WTC11 (cell line): ENCODE measurements at regions not wholly inside any gene's neighbourhood (a gene's known extent, or its start where the extent isn't known, plus 50 kb on each side); places are given as distances from the start of the nearest gene placed in this dataset.

ENCODE experiments used
- CBFB ChIP-seq: sonication (generic); formaldehyde crosslinking; IDR thresholded peaks from 2 replicates; pipeline ENCODE4 v1.8.1; 2022; ENCODE audit warnings: mild to moderate bottlenecking, low read depth, missing genetic modification reagents
- CREM ChIP-seq: sonication (generic); formaldehyde crosslinking; IDR thresholded peaks from 2 replicates; pipeline ENCODE4 v1.8.1; 2022; ENCODE audit warnings: mild to moderate bottlenecking, missing genetic modification reagents, moderate library complexity
- CTCF ChIP-seq: fragments of 200-600 bp; IDR thresholded peaks from 2 replicates; pipeline ENCODE4 v1.8.0; 2022; ENCODE audit warnings: antibody characterized with exemption
- E2F5 ChIP-seq: sonication (generic); formaldehyde crosslinking; IDR thresholded peaks from 2 replicates; pipeline ENCODE4 v1.8.1; 2022; ENCODE audit warnings: mild to moderate bottlenecking, moderate library complexity, missing genetic modification reagents
- HMGA2 ChIP-seq: fragments of 250-450 bp; sonication (Bioruptor Pico); IDR thresholded peaks from 2 replicates; pipeline ENCODE4 v1.4.0; 2021; ENCODE audit warnings: mild to moderate bottlenecking, moderate library complexity
- HMGXB4 ChIP-seq: sonication (generic); formaldehyde crosslinking; IDR thresholded peaks from 2 replicates; pipeline ENCODE4 v1.8.1; 2023; ENCODE audit warnings: mild to moderate bottlenecking, moderate library complexity, missing genetic modification reagents
- NFYB ChIP-seq: sonication (generic); formaldehyde crosslinking; conservative IDR thresholded peaks from 2 replicates; pipeline ENCODE4 v1.8.0; 2022; ENCODE audit warnings: low read depth, missing genetic modification reagents
- NR1H2 ChIP-seq: sonication (generic); formaldehyde crosslinking; IDR thresholded peaks from 2 replicates; pipeline ENCODE4 v1.9.0; 2021; ENCODE audit warnings: mild to moderate bottlenecking, moderate library complexity, missing genetic modification reagents
- SP1 ChIP-seq: sonication (generic); formaldehyde crosslinking; conservative IDR thresholded peaks from 2 replicates; pipeline ENCODE4 v1.8.1; 2022; ENCODE audit warnings: missing genetic modification reagents
- TEAD1 ChIP-seq: sonication (generic); formaldehyde crosslinking; IDR thresholded peaks from 2 replicates; pipeline ENCODE4 v1.8.0; 2022; ENCODE audit warnings: mild to moderate bottlenecking, missing genetic modification reagents
- USF2 ChIP-seq: sonication (generic); formaldehyde crosslinking; IDR thresholded peaks from 2 replicates; pipeline ENCODE4 v1.8.1; 2023; ENCODE audit warnings: mild to moderate bottlenecking, missing genetic modification reagents, moderate library complexity
- ZMAT4 ChIP-seq: fragments of 250-450 bp; sonication (Bioruptor Pico); IDR thresholded peaks from 2 replicates; pipeline ENCODE4 v1.9.0; 2021; ENCODE audit warnings: mild to moderate bottlenecking
- ZNF121 ChIP-seq: sonication (generic); formaldehyde crosslinking; IDR thresholded peaks from 2 replicates; pipeline ENCODE4 v1.8.0; 2023; ENCODE audit warnings: missing genetic modification reagents
- ZNF281 ChIP-seq: sonication (generic); formaldehyde crosslinking; IDR thresholded peaks from 2 replicates; pipeline ENCODE4 v1.8.0; 2023; ENCODE audit warnings: mild to moderate bottlenecking, missing genetic modification reagents

GRCh38 chr2:106658616-106659015 is 171.5 kb downstream of the CD8B2 start:
- TF ChIP-seq CTCF (no peak), CREM (CRISPR knock-in tag) (no peak), SP1 (CRISPR knock-in tag) (no peak), ZMAT4 (CRISPR knock-in tag) (no peak), NR1H2 (CRISPR knock-in tag) (no peak), E2F5 (CRISPR knock-in tag) (no peak), HMGA2 (CRISPR knock-in tag) (no peak), HMGXB4 (CRISPR knock-in tag) (no peak), USF2 (CRISPR knock-in tag) (no peak), CBFB (CRISPR knock-in tag) (no peak), ZNF281 (CRISPR knock-in tag) (no peak), TEAD1 (CRISPR knock-in tag) (no peak), ZNF121 (CRISPR knock-in tag) (no peak), NFYB (CRISPR knock-in tag) (no peak)
